HG02938 (cell line): ENCODE measurements at regions not wholly inside any gene's neighbourhood (a gene's known extent, or its start where the extent isn't known, plus 50 kb on each side); places are given as distances from the start of the nearest gene placed in this dataset.

ENCODE experiments used
- ATAC-seq: cut with Tn5 transposase; IDR thresholded peaks from one replicate; pipeline ENCODE4 v1.9.1; 2021; ENCODE audit warnings: mild to moderate bottlenecking, moderate library complexity; ENCODE audit not compliant: unreplicated experiment

GRCh38 chr3:34276342-34276741 lies 477.9 kb downstream of the PDCD6IP start:
- ATAC-seq = no peak

DNA sequence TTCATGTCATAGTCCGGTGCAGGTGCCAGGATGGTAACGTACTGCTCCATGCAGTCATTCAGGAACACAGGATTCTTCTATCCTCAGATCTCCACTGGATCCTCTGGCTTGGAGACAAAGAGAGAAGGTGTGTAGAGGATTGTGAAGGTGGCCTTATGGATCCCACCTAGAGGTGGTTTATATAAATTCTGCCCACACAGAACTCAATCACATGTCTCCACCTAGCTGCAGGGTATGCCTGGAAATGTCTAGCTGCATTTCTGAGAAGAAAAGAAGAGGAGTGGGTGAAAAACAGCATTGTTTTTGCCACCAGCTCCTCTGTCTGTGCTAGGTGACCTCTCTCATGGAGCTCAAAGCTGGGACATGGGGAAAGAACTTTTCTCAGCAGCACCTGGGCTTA lies 478.7 kb downstream of the PDCD6IP start:
- ATAC-seq = no peak

DNA sequence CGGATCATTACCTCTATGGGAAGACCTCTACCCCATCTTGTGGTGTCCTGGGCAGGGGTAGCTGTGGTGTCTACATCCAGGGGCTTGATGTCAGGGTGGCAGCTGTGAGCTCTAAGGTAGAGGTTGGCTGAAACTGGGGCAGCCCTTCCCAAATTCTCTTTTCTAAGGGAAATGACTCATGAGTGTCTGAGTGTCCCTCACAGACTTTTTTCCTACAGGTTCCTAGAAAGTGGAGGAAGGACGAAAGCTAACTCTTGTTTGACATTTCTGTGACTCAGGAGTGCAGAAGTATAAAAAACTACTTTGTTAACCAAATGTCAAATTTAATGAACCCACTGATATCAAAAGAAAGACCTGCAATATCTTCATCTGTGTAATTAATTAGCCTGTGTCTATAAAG lies 481.5 kb downstream of the PDCD6IP start:
- no peak for ATAC-seq

- ATAC-seq = no peak
Measured at GRCh38 chr3:34283751-34284150, 485.3 kb downstream of the PDCD6IP start.

GRCh38 chr3:34284959-34285826 lies 486.8 kb downstream of the PDCD6IP start:
- ATAC-seq = no peak

- no peak for ATAC-seq
Measured at GRCh38 chr3:34285827-34286188, 487.4 kb downstream of the PDCD6IP start.

DNA sequence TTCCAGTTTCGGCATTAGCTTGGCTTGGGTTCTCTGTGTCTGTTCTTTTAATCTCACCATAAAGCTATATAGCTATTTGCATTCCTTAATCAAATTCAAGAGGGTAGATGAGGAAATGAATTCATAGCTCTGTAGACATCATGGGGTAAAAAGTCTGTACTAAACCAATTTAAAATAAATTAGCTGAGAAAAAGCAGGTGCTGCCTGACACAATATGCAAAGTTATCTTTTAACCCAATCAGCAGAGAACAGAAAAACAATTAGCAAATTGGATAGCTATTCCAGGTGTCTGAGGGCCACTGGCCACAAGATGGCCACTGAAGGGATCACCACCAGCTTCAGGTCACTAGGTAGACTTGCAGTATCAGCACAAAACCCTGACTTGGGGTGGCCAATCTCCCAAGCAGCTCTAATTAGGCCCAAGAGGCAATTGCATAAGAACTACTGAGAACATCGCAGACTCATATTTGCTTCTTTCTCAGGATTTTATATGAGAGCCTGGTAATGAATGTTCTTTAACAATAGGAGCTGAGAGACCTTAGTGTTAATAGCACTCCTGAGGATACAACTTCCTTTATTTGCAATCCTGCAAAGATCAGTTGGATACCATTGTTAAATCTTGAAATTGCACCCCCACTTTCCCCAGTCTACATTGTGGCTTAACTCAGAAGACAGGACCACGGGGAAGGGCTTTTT lies 494.3 kb downstream of the PDCD6IP start:
- no peak for ATAC-seq

DNA sequence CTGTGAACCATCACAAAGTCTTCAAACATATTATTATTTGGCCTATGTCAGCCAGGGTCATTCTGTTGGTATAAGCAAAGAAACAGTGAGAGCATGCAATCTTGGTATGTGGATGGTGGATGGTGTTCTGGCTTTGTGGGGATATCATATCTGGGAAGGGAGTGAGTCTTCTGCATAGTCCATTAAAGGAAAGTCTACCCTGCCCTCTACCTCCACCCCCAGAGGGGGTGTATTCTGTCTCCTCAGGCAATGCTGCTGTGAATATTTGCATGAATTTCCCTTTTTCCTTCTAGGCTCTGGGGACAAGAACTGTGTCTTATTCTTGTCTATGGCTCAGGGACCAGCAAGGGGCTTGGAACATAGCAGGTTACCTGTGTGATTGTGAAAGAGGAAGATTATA lies 495.8 kb downstream of the PDCD6IP start:
- ATAC-seq = no peak

- ATAC-seq = no peak
Measured at GRCh38 chr3:34296796-34297195, 498.4 kb downstream of the PDCD6IP start.

GRCh38 chr3:34298653-34299052 lies 500.2 kb downstream of the PDCD6IP start:
- ATAC-seq = no peak

- no peak for ATAC-seq
Measured at GRCh38 chr3:34300621-34301020, 502.2 kb downstream of the PDCD6IP start.

GRCh38 chr3:34301313-34301712 lies 502.9 kb downstream of the PDCD6IP start:
- ATAC-seq = no peak

DNA sequence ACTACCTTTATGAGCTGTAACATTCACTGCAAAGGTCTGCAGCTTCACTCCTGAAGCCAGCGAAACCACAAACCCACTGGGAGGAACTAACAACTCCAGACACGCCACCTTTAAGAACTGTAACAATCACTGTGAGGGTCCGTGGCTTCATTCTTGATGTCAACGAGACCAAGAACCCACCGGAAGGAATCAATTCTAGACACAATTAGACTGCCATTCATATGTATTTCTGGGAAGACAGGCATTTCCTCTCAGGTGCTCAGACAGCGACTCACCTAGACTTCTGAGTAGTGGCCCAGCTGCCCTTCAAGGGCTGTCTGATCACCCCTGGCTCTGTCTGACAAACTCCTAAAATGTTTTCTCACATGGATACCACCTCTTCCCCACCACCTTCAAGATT lies 506.8 kb downstream of the PDCD6IP start:
- ATAC-seq = no peak

GRCh38 chr3:34312684-34313083 lies 514.3 kb downstream of the PDCD6IP start:
- ATAC-seq = peak; percentile 83

DNA sequence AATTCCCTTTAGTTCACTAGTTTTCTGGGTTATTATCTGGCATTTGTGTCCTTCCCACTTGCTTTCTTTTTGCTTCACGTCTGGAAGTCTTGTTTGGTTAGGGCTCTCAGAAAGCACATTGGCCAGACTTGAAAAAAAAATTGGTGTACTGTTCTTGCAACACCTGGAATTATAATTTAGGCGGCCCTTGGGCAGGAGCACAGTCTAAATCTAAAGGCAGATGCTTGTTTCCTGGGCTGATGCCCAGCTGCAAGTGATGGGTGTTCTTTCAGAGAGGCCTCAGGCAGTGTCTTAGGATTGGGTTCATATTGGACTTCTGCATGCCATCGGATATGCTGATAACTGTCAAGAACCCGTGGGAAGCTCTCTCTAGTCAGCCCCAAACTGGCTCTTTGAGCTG lies 521.5 kb downstream of the PDCD6IP start:
- ATAC-seq = no peak

- peak; percentile 60 for ATAC-seq
Measured at GRCh38 chr3:34323517-34323916, 525.1 kb downstream of the PDCD6IP start.

GRCh38 chr3:34346656-34347055 lies 548.2 kb downstream of the PDCD6IP start:
- no peak for ATAC-seq

- ATAC-seq = no peak
Measured at GRCh38 chr3:34351882-34352777, 553.7 kb downstream of the PDCD6IP start.

DNA sequence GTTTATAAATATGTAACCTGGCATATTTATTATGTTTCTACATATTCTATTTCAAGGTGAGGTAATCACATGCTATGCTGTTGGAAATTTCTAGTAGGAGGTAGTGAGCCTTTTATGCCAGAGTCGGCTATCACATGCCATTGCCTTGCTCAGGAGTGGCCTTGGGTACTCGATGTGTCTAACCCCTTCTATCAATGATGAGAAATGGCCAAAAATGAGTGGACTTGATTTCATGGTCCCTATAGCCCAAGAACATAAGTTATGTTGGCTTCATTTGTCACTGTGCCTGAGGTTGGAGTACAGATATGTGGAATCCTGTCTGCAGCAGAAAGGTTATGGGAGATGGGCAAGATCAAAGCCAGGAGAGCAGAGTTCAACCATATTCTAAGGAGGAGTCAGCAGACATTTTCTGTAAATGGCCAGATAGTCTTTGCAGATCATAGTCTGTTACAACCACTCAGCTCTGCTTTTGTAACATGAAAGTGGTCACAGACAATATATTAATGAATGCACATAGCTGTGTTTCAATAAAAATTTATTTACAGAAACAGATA lies 554.4 kb downstream of the PDCD6IP start:
- no peak for ATAC-seq

- no peak for ATAC-seq
Measured at GRCh38 chr3:34357461-34357860, 559.0 kb downstream of the PDCD6IP start.

DNA sequence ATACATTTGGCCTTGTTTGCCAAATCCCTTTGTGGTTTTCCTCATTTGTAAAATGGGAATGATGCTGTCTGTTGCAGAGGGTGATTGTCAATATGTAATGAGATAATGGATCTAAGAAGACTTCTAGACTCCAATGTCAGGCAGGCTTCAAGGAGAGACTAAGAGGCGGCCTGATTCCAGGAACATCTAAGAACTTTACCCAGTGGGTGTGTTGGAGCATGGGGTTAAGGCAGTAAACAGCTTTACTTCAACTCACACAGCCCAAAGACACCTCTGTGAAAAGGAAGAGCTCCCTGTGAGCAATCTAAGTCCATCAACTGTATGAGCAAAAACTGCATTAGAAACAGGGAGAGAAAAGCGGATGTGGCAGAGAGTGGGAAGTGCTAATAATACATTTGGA lies 560.6 kb downstream of the PDCD6IP start:
- ATAC-seq = no peak
